Keratinocyte (primary cell): ENCODE measurements at regions not wholly inside any gene's neighbourhood (a gene's known extent, or its start where the extent isn't known, plus 50 kb on each side); places are given as distances from the start of the nearest gene placed in this dataset.

Experiments
- CTCF ChIP-seq, 3 experiments: IDR thresholded peaks in 1 of 3; conservative IDR thresholded peaks in 1 of 3; optimal IDR thresholded peaks in 1 of 3; 2 replicates in 2 of 3; 3 replicates in 1 of 3; pipeline versions ENCODE3 to v1.5.1; 2011; ENCODE audit warnings: low read length in 3 of 3, mild to moderate bottlenecking in 3 of 3, moderate library complexity in 2 of 3, control low read depth in 1 of 3, inconsistent platforms in 1 of 3; ENCODE audit not compliant: insufficient read depth in 2 of 3; ENCODE audit errors: extremely low read depth in 1 of 3
- EZH2 ChIP-seq: IDR thresholded peaks from one replicate; pipeline ENCODE4 v1.6.1; 2012; ENCODE audit warnings: inconsistent platforms, mild to moderate bottlenecking, low read length, moderate library complexity

- TF ChIP-seq EZH2 = no peak
- TF ChIP-seq CTCF (optimal IDR thresholded peaks at IDR 0.05 in 1 of 3, IDR thresholded peaks at IDR 0.05 in 1 of 3, conservative IDR thresholded peaks at IDR 0.05 in 1 of 3; ENCODE audit: extremely low read depth in 1 of 3, insufficient read depth in 2 of 3, low read length in 3 of 3) = no peak
Observed at GRCh38 chr13:103671547-103671946, 605.3 kb upstream of the SLC10A2 start.
